RKO (cell line): ENCODE measurements at regions not wholly inside any gene's neighbourhood (a gene's known extent, or its start where the extent isn't known, plus 50 kb on each side); places are given as distances from the start of the nearest gene placed in this dataset.

Experiments used
- DNase-seq: peaks from one replicate; pipeline ENCODE4 v3.0.0-alpha.2; 2016; ENCODE audit warnings: low spot score

GRCh38 chr5:174335682-174336364, 290.3 kb downstream of the NSG2 start:
- DNase-seq, result peak; percentile 60

- no peak for DNase-seq
Measured at GRCh38 chr5:174336479-174336878, 291.0 kb downstream of the NSG2 start.

GRCh38 chr5:174337276-174338184, 292.0 kb downstream of the NSG2 start:
- no peak for DNase-seq

DNA sequence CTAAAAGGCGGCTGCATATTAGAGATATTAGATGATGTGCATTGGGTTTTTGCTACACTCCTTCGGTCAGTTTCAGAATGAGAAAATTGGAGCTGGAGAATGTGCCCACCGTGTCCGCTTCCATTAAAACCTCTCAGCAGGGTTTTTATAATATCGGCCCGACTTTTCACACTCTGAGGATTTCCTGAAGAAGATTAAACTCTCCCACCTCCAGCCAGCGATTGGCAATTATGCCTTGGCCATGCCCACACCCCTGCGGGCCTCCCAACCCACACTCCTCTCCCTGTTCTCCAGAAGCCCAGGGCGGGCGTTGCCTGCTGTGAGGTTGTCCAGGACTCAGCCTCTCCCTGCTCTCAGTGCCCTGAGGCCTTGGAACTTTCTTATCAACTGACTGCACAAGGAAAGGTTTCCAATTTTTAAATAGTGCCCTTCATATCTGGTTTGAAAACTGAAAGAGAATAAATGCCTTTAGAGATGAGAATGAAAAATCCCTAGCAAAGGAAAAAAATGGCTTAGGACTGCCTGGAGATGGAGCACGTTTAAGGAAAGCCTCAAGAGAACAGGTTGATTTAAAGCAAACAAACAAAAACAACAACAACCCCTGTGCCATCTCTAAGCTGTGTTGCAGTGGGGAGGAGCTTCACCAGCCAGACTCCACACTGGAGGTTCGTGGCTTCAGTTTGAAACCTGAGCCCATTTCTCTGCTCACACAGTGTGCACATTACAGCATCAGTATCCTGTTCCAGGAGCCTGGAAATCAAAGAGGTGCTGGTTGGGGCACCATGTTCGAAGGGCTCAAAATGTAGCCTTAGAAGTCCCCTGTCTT, 292.9 kb downstream of the NSG2 start:
- no peak for DNase-seq

- DNase-seq, result no peak
Measured at GRCh38 chr5:174339130-174339529, 293.6 kb downstream of the NSG2 start.

- DNase-seq, result no peak
Measured at GRCh38 chr5:174340226-174340625, 294.7 kb downstream of the NSG2 start.

GRCh38 chr5:174342696-174343095, 297.2 kb downstream of the NSG2 start:
- no peak for DNase-seq

DNA sequence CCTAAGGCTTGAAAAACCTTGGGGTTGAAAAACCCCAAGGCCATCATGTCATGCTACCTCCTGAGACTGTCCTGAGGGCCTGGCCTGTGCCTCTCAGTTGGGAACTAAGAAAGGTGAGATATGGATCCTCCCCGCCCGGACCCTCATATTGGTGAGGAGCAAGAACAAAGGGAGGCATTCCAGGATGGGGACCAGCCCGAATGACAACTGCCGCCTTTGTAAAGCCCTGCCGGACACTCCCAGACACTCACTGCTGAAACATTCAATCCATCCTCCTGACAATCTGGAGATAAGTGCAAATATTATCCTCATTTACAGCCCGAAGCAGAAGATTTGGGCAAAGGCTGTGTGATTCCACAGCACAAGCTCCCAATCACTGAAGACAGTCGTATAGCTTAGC, 298.3 kb downstream of the NSG2 start:
- DNase-seq, result no peak

DNA sequence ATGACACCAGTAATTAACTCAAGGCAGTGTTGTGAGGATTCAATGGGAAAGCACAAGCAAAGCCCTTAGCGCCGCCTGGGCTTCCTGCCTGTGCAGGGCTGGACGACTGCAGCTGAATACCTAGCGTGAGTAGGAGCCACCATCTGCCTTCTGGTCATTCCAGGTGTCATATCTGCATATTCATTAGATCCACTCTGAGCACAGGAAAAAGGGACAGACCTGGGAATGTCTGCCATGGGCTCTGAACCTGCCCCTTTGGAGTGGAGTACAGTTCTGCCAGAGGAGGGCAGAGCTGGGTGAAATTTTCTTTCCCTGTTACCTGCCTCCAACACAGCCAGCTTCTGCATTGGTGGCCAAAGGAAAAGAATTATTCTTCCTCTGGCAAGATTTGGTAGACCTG, 298.8 kb downstream of the NSG2 start:
- DNase-seq, result no peak

- no peak for DNase-seq
Measured at GRCh38 chr5:174347183-174347582, 301.7 kb downstream of the NSG2 start.

DNA sequence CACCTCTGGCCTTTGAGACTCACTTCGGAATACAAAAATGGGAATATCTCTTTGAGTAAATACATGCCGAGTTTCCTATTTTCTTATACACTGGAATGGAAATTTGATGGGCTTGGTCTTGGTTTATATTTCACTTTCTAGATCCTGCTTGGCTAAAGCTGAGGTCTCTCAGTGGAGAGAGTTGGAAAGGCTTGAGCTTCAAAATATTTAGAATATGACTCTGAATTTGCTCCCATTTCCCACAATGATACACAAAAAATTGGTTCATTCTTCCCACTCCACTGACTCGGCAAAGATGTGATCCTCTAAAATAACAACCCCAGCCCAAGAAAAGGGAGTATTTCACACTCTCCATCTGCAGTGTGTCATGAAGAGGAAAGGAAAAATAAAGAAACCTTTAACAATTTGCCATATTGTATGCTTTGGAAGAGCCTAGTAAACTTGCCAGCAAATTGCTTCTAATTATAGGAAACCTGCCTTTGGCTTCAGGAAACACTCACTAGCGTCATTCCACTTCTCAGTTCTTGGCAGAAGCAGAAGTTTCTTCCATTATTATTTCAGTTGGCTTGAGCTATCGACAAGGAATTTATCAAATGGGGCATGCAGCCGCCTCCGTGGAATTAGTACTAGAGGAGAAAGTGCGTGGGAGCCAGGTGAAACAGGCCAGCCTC, 302.9 kb downstream of the NSG2 start:
- no peak for DNase-seq

- no peak for DNase-seq
Measured at GRCh38 chr5:174352681-174353080, 307.2 kb downstream of the NSG2 start.

DNA sequence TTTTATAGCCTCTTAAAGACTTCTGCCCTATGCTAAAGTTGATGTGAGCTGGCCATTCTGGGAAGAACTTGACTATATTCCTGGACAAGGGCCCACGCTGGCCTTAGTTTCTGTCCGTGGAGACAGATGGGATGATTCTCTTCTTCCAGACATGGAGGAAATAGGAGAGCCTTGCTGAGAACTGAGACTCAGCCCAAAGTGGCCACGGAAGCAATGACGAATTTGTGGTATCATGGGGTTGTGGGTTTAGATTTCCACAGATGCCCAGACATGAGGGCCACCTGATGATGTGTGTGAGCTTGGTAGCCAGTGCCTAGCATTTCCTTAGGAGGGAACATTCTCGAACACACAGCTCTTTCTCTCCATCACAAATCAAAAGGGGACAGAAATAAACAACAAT, 309.1 kb downstream of the NSG2 start:
- no peak for DNase-seq

DNA sequence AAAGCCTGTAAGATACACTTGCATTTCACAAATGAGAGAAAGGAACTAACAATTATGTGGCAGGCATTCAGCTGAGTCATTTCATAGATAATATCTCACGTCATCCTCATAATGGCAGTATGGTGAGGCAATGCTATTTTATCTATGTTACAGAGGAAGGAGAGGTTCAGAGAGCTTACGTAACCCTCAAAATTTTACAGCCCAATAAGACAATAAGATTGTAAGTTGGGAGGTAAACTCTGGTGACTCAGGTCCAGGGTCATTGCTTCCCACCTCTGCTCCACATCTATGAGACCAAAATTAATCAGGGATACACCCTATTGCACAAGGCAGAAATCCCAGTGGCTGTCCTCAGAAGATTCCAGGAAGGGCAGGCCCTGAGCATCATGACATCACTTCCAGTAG, 309.7 kb downstream of the NSG2 start:
- DNase-seq, result peak; percentile 19

DNA sequence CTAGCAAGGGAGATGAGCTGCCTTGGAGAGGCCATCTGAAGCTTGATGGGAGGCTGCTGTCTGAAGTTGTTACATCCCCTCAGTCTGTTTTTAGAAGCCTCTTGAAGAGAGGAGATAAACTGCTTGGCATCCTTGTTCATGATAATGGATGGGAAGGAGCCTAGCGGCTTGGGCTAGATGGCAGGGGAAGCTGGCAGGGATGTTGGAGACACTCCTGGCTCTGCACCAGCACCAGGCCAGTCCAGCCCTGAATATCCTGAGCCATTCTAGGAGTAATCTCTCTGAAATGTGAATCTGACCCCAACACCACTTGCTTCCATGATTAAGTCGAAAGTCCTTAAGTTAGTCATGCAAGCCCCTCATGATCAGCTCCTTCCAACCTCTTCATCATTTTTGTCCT, 310.5 kb downstream of the NSG2 start:
- DNase-seq, result no peak

GRCh38 chr5:174356536-174356935, 311.0 kb downstream of the NSG2 start:
- no peak for DNase-seq

GRCh38 chr5:174358276-174358675, 312.8 kb downstream of the NSG2 start:
- no peak for DNase-seq

DNA sequence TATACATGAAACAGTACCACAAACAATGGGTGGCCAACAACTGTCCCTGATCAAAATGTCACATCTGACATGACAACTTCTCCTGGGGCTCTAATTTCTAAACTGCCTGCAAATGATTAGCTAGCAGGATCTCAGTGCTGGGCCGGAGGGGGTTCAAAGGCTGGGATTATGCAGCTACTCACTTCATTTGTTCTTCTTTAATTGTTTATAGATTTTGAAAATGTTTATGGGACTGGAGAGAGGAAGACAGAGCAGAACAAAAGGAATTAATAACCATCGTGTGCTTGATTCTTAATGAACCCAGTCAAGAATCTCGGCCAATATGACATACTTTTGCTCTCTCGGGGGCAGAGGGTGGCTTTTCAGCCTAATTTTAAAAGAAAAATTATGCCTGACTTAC, 313.6 kb downstream of the NSG2 start:
- DNase-seq, result no peak

GRCh38 chr5:174362514-174362913, 317.0 kb downstream of the NSG2 start:
- no peak for DNase-seq

DNA sequence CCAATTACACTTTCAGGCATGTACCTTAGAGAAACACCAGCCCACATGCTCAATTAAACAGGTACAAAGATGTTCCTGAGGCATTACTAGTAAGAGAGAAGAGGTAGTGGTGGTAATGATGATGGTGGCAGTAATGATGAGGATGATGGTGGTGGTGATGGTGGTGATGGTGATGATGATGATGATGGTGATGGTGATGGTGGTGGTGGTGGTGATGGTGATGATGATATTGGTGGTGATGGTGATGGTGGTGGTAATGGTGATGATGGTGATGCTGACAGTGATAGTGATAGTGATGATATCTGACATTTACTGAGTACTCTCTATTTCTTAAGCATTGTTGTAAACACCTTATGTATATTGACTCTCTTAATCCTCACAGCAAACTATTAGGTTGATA, 318.4 kb downstream of the NSG2 start:
- DNase-seq, result no peak

- no peak for DNase-seq
Measured at GRCh38 chr5:174364676-174365075, 319.2 kb downstream of the NSG2 start.

DNA sequence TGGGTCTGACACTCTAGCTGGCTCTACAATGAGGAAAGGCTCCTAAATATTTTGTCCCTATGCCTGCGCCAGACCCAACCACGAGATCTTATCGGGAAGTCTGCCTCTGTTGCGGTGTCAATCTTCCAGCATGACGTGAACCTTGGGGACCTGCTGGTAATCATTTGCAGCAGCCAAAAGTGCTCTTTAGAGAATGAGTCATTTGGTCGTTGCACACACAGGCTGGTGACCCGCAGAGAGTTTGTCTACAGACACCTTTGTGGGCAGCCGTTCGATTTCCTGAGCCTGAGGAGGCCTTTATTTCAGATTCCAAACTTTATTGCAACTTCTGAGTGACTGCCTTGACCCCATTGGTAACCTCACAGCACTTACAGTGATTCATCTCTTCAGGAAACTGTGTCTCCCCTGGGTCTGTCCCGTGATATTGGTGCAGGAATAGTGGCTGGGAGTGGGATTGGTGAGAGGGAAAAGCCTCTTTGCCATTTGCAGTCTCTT, 326.1 kb downstream of the NSG2 start:
- no peak for DNase-seq
